SH-SY5Y (cell line): ENCODE measurements at regions not wholly inside any gene's neighbourhood (a gene's known extent, or its start where the extent isn't known, plus 50 kb on each side); places are given as distances from the start of the nearest gene placed in this dataset.

Experiments
- GATA2 ChIP-seq: IDR thresholded peaks from 2 replicates; pipeline ENCODE4 v1.6.1; 2011; ENCODE audit warnings: mild to moderate bottlenecking, low read depth, low read length
- GATA3 ChIP-seq: IDR thresholded peaks from 2 replicates; pipeline ENCODE4 v1.6.1; 2011; ENCODE audit warnings: low read depth, mild to moderate bottlenecking, low read length, moderate library complexity

GRCh38 chr10:83648201-83648600, 491.1 kb upstream of the GHITM start:
- TF ChIP-seq GATA2 (no peak), GATA3 (no peak)
